Heart left ventricle (tissue), 16 donors: ENCODE measurements at regions not wholly inside any gene's neighbourhood (a gene's known extent, or its start where the extent isn't known, plus 50 kb on each side); places are given as distances from the start of the nearest gene placed in this dataset.
"Not testable (repeated sequence)": the region's sequence is repeated elsewhere in the genome, so short reads cannot be mapped to it uniquely, and the experiment has no call there.

Experiments
- ATAC-seq, 4 donors: fragments of 200-7000 bp; cut with Tn5 transposase; one replicate each; pipeline ENCODE4 v1.9.1; 2020 to 2022; ENCODE audit warnings: moderate library complexity in 4 of 4, mild to moderate bottlenecking in 3 of 4, moderate number of reproducible peaks in 1 of 4
- DNase-seq, 5 donors: peaks; one replicate each; pipeline ENCODE4 v3.0.0-alpha.2; 2020
- H3K27ac ChIP-seq, 12 donors: fragments of 200-600 bp; sonication (generic) in 4 of 12; one replicate each; pipeline versions ENCODE4 v1.5.0 to v1.8.0; 2016 to 2022; ENCODE audit warnings: mild to moderate bottlenecking in 2 of 12
- H3K27me3 ChIP-seq, 9 donors: fragments of 200-600 bp; sonication (generic) in 2 of 9; one replicate each; pipeline versions ENCODE4 v1.5.1 to v1.8.0; 2016 to 2022; ENCODE audit warnings: mild to moderate bottlenecking in 3 of 9
- H3K36me3 ChIP-seq, 9 donors: fragments of 200-600 bp; sonication (generic) in 2 of 9; one replicate each; pipeline versions ENCODE4 v1.5.0 to v1.8.0; 2018 to 2022; ENCODE audit warnings: mild to moderate bottlenecking in 2 of 9
- H3K4me1 ChIP-seq, 12 donors: fragments of 200-600 bp; sonication (generic) in 4 of 12; one replicate each; pipeline versions ENCODE4 v1.5.0 to v1.8.0; 2016 to 2022; ENCODE audit warnings: mild to moderate bottlenecking in 3 of 12
- H3K4me3 ChIP-seq, 12 donors: fragments of 200-600 bp; sonication (generic) in 4 of 12; one replicate each; pipeline versions ENCODE4 v1.5.0 to v1.8.0; 2017 to 2022; ENCODE audit warnings: mild to moderate bottlenecking in 9 of 12, moderate library complexity in 4 of 12
- H3K9me3 ChIP-seq, 12 donors: fragments of 200-600 bp; sonication (generic) in 4 of 12; one replicate each; pipeline versions ENCODE4 v1.5.0 to v1.8.0; 2016 to 2022; ENCODE audit warnings: mild to moderate bottlenecking in 1 of 12
- POLR2A ChIP-seq, 2 donors: fragments of 450-650 bp; IDR thresholded peaks; one replicate each; pipeline ENCODE4 v1.6.1; 2017; ENCODE audit warnings: antibody characterized with exemption in 2 of 2, mild to moderate bottlenecking in 2 of 2, moderate library complexity in 2 of 2
- WGBS, 4 donors: extraction: QIAGEN DNeasy Blood & Tissue Kit in 2 of 4; methylation state at CpG; one replicate each; pipeline versions ENCODE4 v1.1.5 to v1.1.7; 2013 to 2018; 5-methylcytosine and 5-hydroxymethylcytosine counted together
- intact Hi-C, 10 donors: fragments of 100-400 bp; cut with DNase I; formaldehyde crosslinking; loops; one replicate each; pipeline versions ENCODE4 v1.11.1 to v1.14.2; 2022
- TF ChIP-seq, protein P1 (sequence below), 12 donors: fragments of 200-600 bp; sonication (generic) in 4 of 12; IDR thresholded peaks; one replicate each; pipeline versions ENCODE4 v1.5.0 to v1.8.0; 2018 to 2022; ENCODE audit warnings: antibody characterized with exemption in 12 of 12, mild to moderate bottlenecking in 5 of 12
- donor health status: ischemic (EF 13 %, LVEDD 7.1; RV severe dilation, severe dysfunction).
- donor health status: healthy with polysubstance abuse.
- donor health status: DM: no; HTN: yes; CAD: no.
- donor health status: DM: no; HTN: no; CAD: no.
- donor health status: ischemic (EF 25% LVEDD 6.9; RV normal size, moderate dysfunction).
- donor health status: ischemic (EF 25% LVEDD 5.7; RV mildly dilated, moderate dysfunction).
- donor health status: healthy.
- donor health status: DM: yes; HTN: yes; CAD: no.
- donor health status: ischemic (EF 35%, LVEDD 5.7; RV mildly dilated, moderate dysfunction).
- donor health status: nonischemic (EF 11% LVEDD 7.7; RV severe dilation, severe dysfunction).
- donor health status: DM: yes; HTN: yes; CAD: no.
- donor health status: PGD.
- donor health status: ischemic (EF 29% LVEDD 5.4; RV normal size, mild dysfunction).
- donor health status: nonischemic (EF 23%, LVEDD 6.1; RV moderate dilation, normal function).

DNA sequence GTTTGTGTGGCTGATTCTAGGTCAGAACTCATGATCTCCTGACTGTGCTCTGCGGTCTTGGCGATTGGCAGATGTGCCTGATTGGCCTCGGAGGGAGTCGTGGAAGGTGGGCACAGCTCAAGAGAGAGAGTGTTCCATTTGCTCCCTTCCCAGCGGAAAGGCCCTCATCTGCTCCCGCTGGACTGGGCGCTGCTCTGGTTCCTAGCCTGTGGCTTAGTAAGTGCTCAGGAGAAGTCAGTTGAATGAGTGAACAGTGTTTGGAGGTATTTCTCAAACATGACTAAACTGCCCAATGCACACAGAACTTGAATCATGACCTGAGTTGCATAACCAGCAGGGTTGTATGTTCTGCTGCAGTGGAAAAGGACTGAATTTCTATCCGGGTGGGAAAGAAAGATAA, 120.2 kb upstream of the PITX1 start:
- H3K9me3 ChIP-seq, result peaks cover 0 to 21% (median 9%) of the 10 kb centered on the region in 12 donors
- TF ChIP-seq POLR2A (IDR thresholded peaks at IDR 0.05), result no peak
- TF ChIP-seq, protein P1, sequence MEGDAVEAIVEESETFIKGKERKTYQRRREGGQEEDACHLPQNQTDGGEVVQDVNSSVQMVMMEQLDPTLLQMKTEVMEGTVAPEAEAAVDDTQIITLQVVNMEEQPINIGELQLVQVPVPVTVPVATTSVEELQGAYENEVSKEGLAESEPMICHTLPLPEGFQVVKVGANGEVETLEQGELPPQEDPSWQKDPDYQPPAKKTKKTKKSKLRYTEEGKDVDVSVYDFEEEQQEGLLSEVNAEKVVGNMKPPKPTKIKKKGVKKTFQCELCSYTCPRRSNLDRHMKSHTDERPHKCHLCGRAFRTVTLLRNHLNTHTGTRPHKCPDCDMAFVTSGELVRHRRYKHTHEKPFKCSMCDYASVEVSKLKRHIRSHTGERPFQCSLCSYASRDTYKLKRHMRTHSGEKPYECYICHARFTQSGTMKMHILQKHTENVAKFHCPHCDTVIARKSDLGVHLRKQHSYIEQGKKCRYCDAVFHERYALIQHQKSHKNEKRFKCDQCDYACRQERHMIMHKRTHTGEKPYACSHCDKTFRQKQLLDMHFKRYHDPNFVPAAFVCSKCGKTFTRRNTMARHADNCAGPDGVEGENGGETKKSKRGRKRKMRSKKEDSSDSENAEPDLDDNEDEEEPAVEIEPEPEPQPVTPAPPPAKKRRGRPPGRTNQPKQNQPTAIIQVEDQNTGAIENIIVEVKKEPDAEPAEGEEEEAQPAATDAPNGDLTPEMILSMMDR (IDR thresholded peaks at IDR 0.05), result no peak
- ATAC-seq (no peak), DNase-seq (no peak)
- no peak overlapping the region for H3K27ac ChIP-seq
- H3K4me3 ChIP-seq, result no peak overlapping the region
- no peaks in the 10 kb centered on the region for H3K4me1 ChIP-seq
- no peaks in the 10 kb centered on the region for H3K36me3 ChIP-seq
- intact Hi-C loops, result no loop called here
- WGBS, 4 donors, result 78 to 89% (median 85%) methylated on average over 8 of the region's 8 CpGs
- H3K27me3 ChIP-seq, result peaks cover 0 to 9% (median 0%) of the 10 kb centered on the region in 9 donors

DNA sequence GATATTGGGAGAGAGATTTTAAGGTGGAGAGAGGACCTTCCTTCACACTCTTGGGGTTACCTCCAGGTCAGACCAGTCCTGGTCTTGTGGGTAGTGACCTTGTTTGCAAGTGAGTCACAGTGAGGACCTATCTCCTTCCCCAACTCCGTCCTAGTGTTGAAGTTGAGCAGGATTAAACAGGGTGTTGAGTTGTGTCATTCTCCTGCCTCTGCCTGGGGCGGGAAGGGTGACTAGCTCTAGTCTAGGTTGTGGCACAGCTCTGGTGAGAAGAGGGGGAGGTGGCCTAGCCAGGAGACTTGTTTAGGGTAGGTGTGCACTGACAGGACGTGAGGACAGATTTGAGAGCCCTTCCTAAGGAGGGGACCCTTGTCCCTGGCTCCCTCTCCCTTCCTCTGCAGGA, 119.6 kb upstream of the PITX1 start:
- Histone ChIP-seq H3K9me3 (peaks cover 0 to 15% (median 8%) of the 10 kb centered on the region in 12 donors), H3K27ac (no peak overlapping the region), H3K4me1 (no peaks in the 10 kb centered on the region), H3K4me3 (no peak overlapping the region), H3K36me3 (no peaks in the 10 kb centered on the region), H3K27me3 (peaks cover 0 to 9% (median 0%) of the 10 kb centered on the region in 9 donors)
- intact Hi-C loops, result no loop called here
- 43 to 59% (median 50%) methylated on average over 3 of the region's 3 CpGs for WGBS, 4 donors
- ATAC-seq (no peak), DNase-seq (no peak)
- TF ChIP-seq, protein P1 (IDR thresholded peaks at IDR 0.05), result no peak
- no peak for TF ChIP-seq POLR2A (IDR thresholded peaks at IDR 0.05)

DNA sequence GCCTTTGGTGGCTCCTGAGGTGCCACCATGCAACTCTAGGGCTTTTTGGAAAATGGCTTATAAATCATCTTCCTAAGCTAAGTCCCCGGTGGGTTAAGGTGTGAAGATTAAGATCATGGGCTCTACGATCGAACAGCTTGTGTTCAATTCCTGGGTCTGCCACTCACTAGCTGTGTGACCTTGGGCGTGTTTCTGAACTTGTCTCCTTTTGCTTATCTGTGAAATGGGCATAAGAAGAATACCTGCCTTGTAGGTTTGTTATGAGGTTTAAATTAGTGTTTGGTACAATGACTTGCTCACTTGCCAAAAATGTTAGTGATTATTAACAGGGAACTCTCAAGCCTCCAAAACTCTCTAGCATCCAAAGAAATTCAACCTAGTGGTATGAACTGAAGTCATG, 119.2 kb upstream of the PITX1 start:
- Histone ChIP-seq H3K27ac (no peak overlapping the region), H3K9me3 (peaks cover 0 to 11% (median 5%) of the 10 kb centered on the region in 12 donors), H3K4me3 (no peak overlapping the region), H3K4me1 (no peaks in the 10 kb centered on the region), H3K27me3 (peaks cover 0 to 9% (median 0%) of the 10 kb centered on the region in 9 donors), H3K36me3 (no peaks in the 10 kb centered on the region)
- intact Hi-C loops, result no loop called here
- DNase-seq (no peak), ATAC-seq (no peak)
- 69 to 78% (median 74%) methylated on average over 4 of the region's 4 CpGs for WGBS, 4 donors
- TF ChIP-seq, protein P1 (IDR thresholded peaks at IDR 0.05), result no peak
- TF ChIP-seq POLR2A (IDR thresholded peaks at IDR 0.05), result no peak

DNA sequence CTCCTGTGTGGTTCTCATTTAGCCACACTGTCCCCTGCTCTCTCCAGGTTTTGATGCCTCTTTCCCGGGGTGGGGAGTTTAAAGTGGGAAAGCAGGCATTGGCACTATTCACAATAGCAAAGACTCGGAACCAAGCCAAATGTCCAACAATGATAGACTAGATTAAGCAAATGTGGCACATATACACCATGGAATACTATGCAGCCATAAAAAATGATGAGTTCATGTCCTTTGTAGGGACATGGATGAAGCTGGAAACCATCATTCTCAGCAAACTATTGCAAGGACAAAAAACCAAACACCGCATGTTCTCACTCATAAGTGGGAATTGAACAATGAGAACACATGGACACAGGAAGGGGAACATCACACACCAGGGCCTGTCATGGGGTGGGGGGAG, 117.6 kb upstream of the PITX1 start:
- H3K27me3 ChIP-seq, H3K36me3 ChIP-seq, DNase-seq, H3K9me3 ChIP-seq, H3K4me1 ChIP-seq, H3K4me3 ChIP-seq, H3K27ac ChIP-seq, ATAC-seq, intact Hi-C loops: not testable (repeated sequence)
- 91 to 95% (median 94%) methylated on average over 2 to 3 of the region's 3 CpGs for WGBS, 4 donors

DNA sequence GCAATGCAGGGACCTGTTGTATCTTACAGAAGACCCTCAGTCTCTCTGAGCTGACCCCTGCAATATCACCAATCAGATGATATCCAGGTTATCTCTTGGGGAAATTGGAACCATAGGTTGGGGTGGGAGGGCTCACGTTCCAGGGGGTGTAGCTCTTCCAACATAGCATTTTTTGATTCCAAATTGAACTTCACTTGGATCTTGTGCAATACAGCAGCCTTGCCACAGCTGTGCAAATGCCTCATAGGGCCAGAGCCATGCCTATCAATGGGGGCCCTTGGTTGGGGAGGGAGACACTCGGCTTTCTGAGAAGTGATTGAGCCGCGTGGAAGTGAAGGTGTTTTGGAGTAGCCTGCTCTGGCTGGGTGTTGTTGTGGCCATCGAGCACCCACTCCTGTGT, 117.2 kb upstream of the PITX1 start:
- H3K4me1 ChIP-seq, result no peaks in the 10 kb centered on the region
- no peak for ATAC-seq
- intact Hi-C loops, result no loop called here
- no peaks in the 10 kb centered on the region for H3K36me3 ChIP-seq
- peaks cover 0 to 9% (median 0%) of the 10 kb centered on the region in 9 donors for H3K27me3 ChIP-seq
- H3K27ac ChIP-seq, result no peak overlapping the region
- H3K9me3 ChIP-seq, result no peaks in the 10 kb centered on the region
- WGBS, 4 donors, result 80 to 85% (median 81%) methylated on average over 5 of the region's 5 CpGs
- H3K4me3 ChIP-seq, result no peak overlapping the region
- DNase-seq, result no peak
- TF ChIP-seq, protein P1 (IDR thresholded peaks at IDR 0.05), result no peak
- TF ChIP-seq POLR2A (IDR thresholded peaks at IDR 0.05), result no peak
